Transverse colon (tissue), 4 donors: ENCODE measurements at regions not wholly inside any gene's neighbourhood (a gene's known extent, or its start where the extent isn't known, plus 50 kb on each side); places are given as distances from the start of the nearest gene placed in this dataset.

Experiments used
- DNase-seq: peaks from one replicate; pipeline ENCODE4 v3.0.0-alpha.2; 2019
- H3K27ac ChIP-seq, 4 donors: fragments of 200-600 bp; sonication (generic); 2 replicates each; pipeline ENCODE4 v1.5.1; 2016 to 2018; ENCODE audit warnings: inconsistent platforms in 4 of 4
- H3K27me3 ChIP-seq: fragments of 200-600 bp; sonication (generic); 2 replicates; pipeline ENCODE4 v1.5.1; 2017; ENCODE audit warnings: inconsistent platforms
- H3K36me3 ChIP-seq, 4 donors: fragments of 200-600 bp; sonication (generic); 2 replicates each; pipeline ENCODE4 v1.5.1; 2017 to 2019; ENCODE audit warnings: inconsistent platforms in 4 of 4
- H3K4me1 ChIP-seq, 4 donors: fragments of 200-600 bp; sonication (generic); 2 replicates each; pipeline ENCODE4 v1.5.1; 2017 to 2020; ENCODE audit warnings: inconsistent platforms in 4 of 4
- H3K4me3 ChIP-seq, 4 donors: fragments of 200-600 bp; sonication (generic); 1 replicate in 1 of 4; 2 replicates in 3 of 4; pipeline versions ENCODE4 v1.5.1 to v1.6.1; 2017 to 2019; ENCODE audit warnings: inconsistent platforms in 4 of 4
- H3K9me3 ChIP-seq, 2 donors: fragments of 200-600 bp; sonication (generic); 2 replicates each; pipeline ENCODE4 v1.5.1; 2017 to 2019; ENCODE audit warnings: inconsistent platforms in 2 of 2
- EP300 ChIP-seq: sonication (generic); formaldehyde crosslinking; IDR thresholded peaks from one replicate; pipeline ENCODE4 v1.6.1; 2017; ENCODE audit warnings: antibody characterized with exemption, low read depth
- POLR2A ChIP-seq: fragments of 450-650 bp; IDR thresholded peaks from one replicate; pipeline ENCODE4 v1.6.1; 2016; ENCODE audit warnings: antibody characterized with exemption, mild to moderate bottlenecking, moderate library complexity
- POLR2AphosphoS5 ChIP-seq, 3 donors: sonication (generic); formaldehyde crosslinking; IDR thresholded peaks; one replicate each; pipeline ENCODE4 v1.6.1; 2016; ENCODE audit warnings: antibody characterized with exemption in 3 of 3
- WGBS, 2 donors: methylation state at CpG; one replicate each; pipeline ENCODE4 v1.1.5; 2018; ENCODE audit warnings: low coverage in 1 of 2; 5-methylcytosine and 5-hydroxymethylcytosine counted together
- in situ Hi-C, 4 donors: fragments of 200-750 bp; cut with MboI; loops; one replicate each; pipeline versions ENCODE4 v1.15.0 to v1.15.1; 2017; ENCODE audit warnings: low sequenced_read_pairs in 3 of 4, low pct_ligation_motif_present in 1 of 4, low pct_unique_long_range_greater_than_20kb in 1 of 4
- intact Hi-C: fragments of 100-400 bp; cut with DNase I; formaldehyde crosslinking; loops from one replicate; pipeline ENCODE4 v1.15.1; 2023; ENCODE audit warnings: low total_unique reads
- TF ChIP-seq, protein P1 (sequence below), 5 experiments: fragments of 200-600 bp in 3 of 5; fragments of 450-650 bp in 2 of 5; sonication (generic) in 3 of 5; IDR thresholded peaks; 1 replicate in 2 of 5; 2 replicates in 3 of 5; pipeline ENCODE4 v1.5.1; 2016 to 2017; ENCODE audit warnings: antibody characterized with exemption in 5 of 5, inconsistent platforms in 3 of 5, mild to moderate bottlenecking in 2 of 5, moderate library complexity in 1 of 5

DNA sequence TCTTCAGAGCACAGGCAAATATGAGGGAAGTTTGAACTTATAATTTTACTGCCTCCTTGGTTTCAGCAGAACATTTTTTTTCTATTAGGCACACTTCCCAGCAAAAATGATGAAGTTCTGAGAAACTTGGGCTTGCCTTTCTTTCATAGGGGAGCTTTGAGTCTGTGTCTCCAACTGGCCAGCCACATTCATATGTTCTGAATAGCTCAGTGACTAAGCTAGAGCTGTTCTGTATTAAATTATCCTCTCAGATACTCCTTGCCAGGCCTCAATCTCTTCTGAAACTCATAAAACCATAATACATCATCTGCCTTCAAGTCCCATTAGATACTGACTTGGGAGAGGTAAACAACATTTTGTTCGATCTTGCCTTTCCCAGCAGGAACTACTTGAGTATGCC is 476.5 kb downstream of the GPAM start:
- Histone ChIP-seq H3K27me3 (no peaks in the 10 kb centered on the region), H3K9me3 (no peaks in the 10 kb centered on the region), H3K27ac (no peak overlapping the region), H3K4me1 (no peaks in the 10 kb centered on the region), H3K4me3 (no peak overlapping the region), H3K36me3 (no peaks in the 10 kb centered on the region)
- intact Hi-C loops (no loop called here), in situ Hi-C loops (no loop called here)
- no peak for TF ChIP-seq POLR2A
- TF ChIP-seq, protein P1, sequence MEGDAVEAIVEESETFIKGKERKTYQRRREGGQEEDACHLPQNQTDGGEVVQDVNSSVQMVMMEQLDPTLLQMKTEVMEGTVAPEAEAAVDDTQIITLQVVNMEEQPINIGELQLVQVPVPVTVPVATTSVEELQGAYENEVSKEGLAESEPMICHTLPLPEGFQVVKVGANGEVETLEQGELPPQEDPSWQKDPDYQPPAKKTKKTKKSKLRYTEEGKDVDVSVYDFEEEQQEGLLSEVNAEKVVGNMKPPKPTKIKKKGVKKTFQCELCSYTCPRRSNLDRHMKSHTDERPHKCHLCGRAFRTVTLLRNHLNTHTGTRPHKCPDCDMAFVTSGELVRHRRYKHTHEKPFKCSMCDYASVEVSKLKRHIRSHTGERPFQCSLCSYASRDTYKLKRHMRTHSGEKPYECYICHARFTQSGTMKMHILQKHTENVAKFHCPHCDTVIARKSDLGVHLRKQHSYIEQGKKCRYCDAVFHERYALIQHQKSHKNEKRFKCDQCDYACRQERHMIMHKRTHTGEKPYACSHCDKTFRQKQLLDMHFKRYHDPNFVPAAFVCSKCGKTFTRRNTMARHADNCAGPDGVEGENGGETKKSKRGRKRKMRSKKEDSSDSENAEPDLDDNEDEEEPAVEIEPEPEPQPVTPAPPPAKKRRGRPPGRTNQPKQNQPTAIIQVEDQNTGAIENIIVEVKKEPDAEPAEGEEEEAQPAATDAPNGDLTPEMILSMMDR (IDR thresholded peaks at IDR 0.05): no peak
- no peak for TF ChIP-seq EP300
- TF ChIP-seq POLR2AphosphoS5 (IDR thresholded peaks at IDR 0.05): no peak
- DNase-seq: no peak
- WGBS, 2 donors: 60 to 75% methylated on average over 1 of the region's 1 CpG

DNA sequence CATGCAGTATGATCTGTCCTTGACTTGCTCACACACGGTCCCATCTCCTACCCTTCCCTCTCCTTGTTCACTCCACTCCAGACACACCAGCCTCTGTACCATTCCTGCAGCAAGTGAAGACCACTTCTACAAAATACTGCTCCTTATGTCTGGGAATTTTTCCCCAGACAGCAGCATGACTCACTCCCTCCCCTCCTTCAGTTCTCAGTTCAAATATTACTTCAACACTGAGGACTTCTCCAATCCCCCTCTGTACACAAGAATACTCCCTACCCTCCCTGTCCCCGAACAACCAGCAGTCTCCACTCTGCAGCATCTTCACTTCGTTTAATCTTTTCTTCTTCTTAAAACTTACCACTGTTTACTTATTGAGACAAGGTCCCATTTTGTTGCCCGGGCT is 474.0 kb downstream of the GPAM start:
- H3K36me3 ChIP-seq: no peaks in the 10 kb centered on the region
- H3K27ac ChIP-seq: no peak overlapping the region
- DNase-seq: no peak
- no peaks in the 10 kb centered on the region for H3K9me3 ChIP-seq
- no peaks in the 10 kb centered on the region for H3K4me1 ChIP-seq
- intact Hi-C loops: no loop called here
- WGBS, 2 donors: 55 to 64% methylated on average over 3 to 4 of the region's 4 CpGs
- no peaks in the 10 kb centered on the region for H3K27me3 ChIP-seq
- in situ Hi-C loops: no loop called here
- no peak overlapping the region for H3K4me3 ChIP-seq
- TF ChIP-seq POLR2A: no peak
- no peak for TF ChIP-seq EP300
- TF ChIP-seq, protein P1 (IDR thresholded peaks at IDR 0.05): no peak
- no peak for TF ChIP-seq POLR2AphosphoS5 (IDR thresholded peaks at IDR 0.05)

- Histone ChIP-seq H3K9me3 (peaks cover 20 to 28% of the 10 kb centered on the region in 2 donors), H3K27me3 (no peaks in the 10 kb centered on the region), H3K36me3 (no peaks in the 10 kb centered on the region), H3K27ac (no peak overlapping the region), H3K4me3 (no peak overlapping the region), H3K4me1 (no peaks in the 10 kb centered on the region)
- intact Hi-C loops: no loop called here
- DNase-seq: no peak
- no peak for TF ChIP-seq POLR2AphosphoS5 (IDR thresholded peaks at IDR 0.05)
- TF ChIP-seq, protein P1 (IDR thresholded peaks at IDR 0.05): no peak
- TF ChIP-seq POLR2A: no peak
- in situ Hi-C loops: no loop called here
Observed at GRCh38 chr10:111716032-111716431, 467.5 kb downstream of the GPAM start.

DNA sequence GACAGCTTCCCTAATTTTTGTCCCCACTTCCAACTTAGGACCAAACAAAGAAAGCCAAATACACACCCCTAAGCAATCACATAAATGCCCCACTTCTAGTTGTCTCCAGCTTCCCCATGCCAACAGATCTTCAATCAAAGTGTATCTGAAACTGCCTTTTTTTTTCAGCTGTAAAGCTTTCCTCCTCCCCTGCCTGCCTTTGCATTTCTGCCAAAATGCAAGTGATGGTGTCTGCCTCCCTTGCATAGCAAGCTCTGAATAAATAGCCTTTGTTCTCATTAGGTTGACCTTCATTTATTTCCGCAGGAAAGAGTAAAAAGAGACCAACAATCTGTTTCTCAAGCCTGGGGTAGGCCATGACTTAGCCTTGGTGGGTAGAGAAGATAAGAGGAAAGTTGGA is 459.4 kb downstream of the GPAM start:
- Histone ChIP-seq H3K9me3 (no peaks in the 10 kb centered on the region), H3K4me3 (no peak overlapping the region), H3K36me3 (no peaks in the 10 kb centered on the region), H3K27ac (no peak overlapping the region), H3K4me1 (no peaks in the 10 kb centered on the region), H3K27me3 (no peaks in the 10 kb centered on the region)
- intact Hi-C loops (no loop called here), in situ Hi-C loops (no loop called here)
- no peak for TF ChIP-seq POLR2A
- TF ChIP-seq, protein P1 (IDR thresholded peaks at IDR 0.05): no peak
- TF ChIP-seq POLR2AphosphoS5 (IDR thresholded peaks at IDR 0.05): no peak
- TF ChIP-seq EP300: no peak
- DNase-seq: no peak
- 67 to 77% methylated on average over 1 of the region's 1 CpG for WGBS, 2 donors
